ENCODE measurements at regions not wholly inside any gene's neighbourhood (a gene's known extent, or its start where the extent isn't known, plus 50 kb on each side); places are given as distances from the start of the nearest gene placed in this dataset.

- no peak overlapping the region for H4K8ac ChIP-seq (ENCODE audit: low read length)
- H2BK5ac ChIP-seq (ENCODE audit: low read depth, low read length, poor library complexity, severe bottlenecking), result no peak overlapping the region
- no peak overlapping the region for H3K23ac ChIP-seq (ENCODE audit: low read length in 2 of 2)
- H3K18ac ChIP-seq (ENCODE audit: low read depth in 1 of 2, low read length in 2 of 2), result no peak overlapping the region
- no peak overlapping the region for H2BK120ac ChIP-seq (ENCODE audit: low read depth, low read length)
- H3K4ac ChIP-seq (ENCODE audit: low read depth in 1 of 2, low read length in 2 of 2), result no peak overlapping the region
- no peak overlapping the region for H3K4me3 ChIP-seq (ENCODE audit: insufficient read depth in 1 of 2, low read depth in 1 of 2, low read length in 2 of 2)
- no peaks in the 10 kb centered on the region for H3K4me1 ChIP-seq (ENCODE audit: control insufficient read depth, insufficient read depth, low read depth, low read length)
- no peak overlapping the region for H2BK15ac ChIP-seq (ENCODE audit: low read depth, poor library complexity, severe bottlenecking)
- peaks cover 4 to 83% of the 10 kb centered on the region in 2 experiments for H3K27me3 ChIP-seq (ENCODE audit: control insufficient read depth in 1 of 2, insufficient read depth in 1 of 2, low read length in 2 of 2)
- H2AK5ac ChIP-seq (ENCODE audit: low read length, severe bottlenecking), result no peak overlapping the region
- H3K79me1 ChIP-seq (replicated peaks; ENCODE audit: low read length, poor library complexity, severe bottlenecking), result no peaks in the 10 kb centered on the region
- H3K36me3 ChIP-seq (ENCODE audit: control insufficient read depth in 1 of 2, insufficient read depth in 2 of 2, low read depth in 1 of 2, low read length in 2 of 2), result no peaks in the 10 kb centered on the region
- WGBS, result 82% methylated on average over 6 of the region's 6 CpGs
- no peak overlapping the region for H2AFZ ChIP-seq (ENCODE audit: low read depth, low read length)
- H4K91ac ChIP-seq (ENCODE audit: low read length), result no peak overlapping the region
- H3K14ac ChIP-seq (ENCODE audit: low read length in 2 of 2), result no peak overlapping the region
- H3K9ac ChIP-seq (ENCODE audit: low read length), result no peak overlapping the region
- DNase-seq, result no peak
- H3K27ac ChIP-seq (ENCODE audit: low read length, poor library complexity, severe bottlenecking), result no peak overlapping the region
- no peak overlapping the region for H2BK12ac ChIP-seq (ENCODE audit: low read length in 2 of 2)
- no peak overlapping the region for H3K4me2 ChIP-seq (ENCODE audit: low read length, poor library complexity, severe bottlenecking)
- H3K9me3 ChIP-seq (ENCODE audit: control insufficient read depth, low read length), result no peaks in the 10 kb centered on the region
These were observed 151.3 kb upstream of the SULF2 start for GRCh38 chr20:47936612-47937011.

DNA sequence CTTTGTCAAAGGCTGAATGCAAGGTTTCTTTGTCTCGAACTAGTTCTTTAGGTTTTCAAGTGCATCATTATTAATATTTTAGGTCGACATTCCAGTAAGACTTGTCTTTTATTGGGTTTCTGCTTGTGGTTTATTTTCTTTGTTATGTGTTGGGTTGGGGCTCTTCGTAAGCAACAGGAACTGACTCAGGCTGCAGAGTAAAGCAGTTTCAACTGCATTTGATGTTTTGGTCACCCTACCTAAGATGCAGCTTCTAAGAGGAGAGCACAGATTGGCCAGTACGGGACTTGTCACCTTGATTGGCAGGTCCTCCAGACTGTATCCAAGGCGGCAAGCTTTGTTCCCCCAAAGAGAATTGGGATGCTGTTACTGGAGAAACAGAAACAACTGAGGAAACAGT, 149.5 kb upstream of the SULF2 start:
- H4K8ac ChIP-seq (ENCODE audit: low read length), result no peak overlapping the region
- H3K18ac ChIP-seq (ENCODE audit: low read depth in 1 of 2, low read length in 2 of 2), result no peak overlapping the region
- no peak overlapping the region for H2AK5ac ChIP-seq (ENCODE audit: low read length, severe bottlenecking)
- no peak for DNase-seq
- no peak overlapping the region for H3K4ac ChIP-seq (ENCODE audit: low read depth in 1 of 2, low read length in 2 of 2)
- H2BK5ac ChIP-seq (ENCODE audit: low read depth, low read length, poor library complexity, severe bottlenecking), result no peak overlapping the region
- no peaks in the 10 kb centered on the region for H3K9me3 ChIP-seq (ENCODE audit: control insufficient read depth, low read length)
- H3K79me1 ChIP-seq (replicated peaks; ENCODE audit: low read length, poor library complexity, severe bottlenecking), result no peaks in the 10 kb centered on the region
- H3K36me3 ChIP-seq (ENCODE audit: control insufficient read depth in 1 of 2, insufficient read depth in 2 of 2, low read depth in 1 of 2, low read length in 2 of 2), result no peaks in the 10 kb centered on the region
- no peak overlapping the region for H3K4me3 ChIP-seq (ENCODE audit: insufficient read depth in 1 of 2, low read depth in 1 of 2, low read length in 2 of 2)
- no peak overlapping the region for H3K9ac ChIP-seq (ENCODE audit: low read length)
- H3K27me3 ChIP-seq (ENCODE audit: control insufficient read depth in 1 of 2, insufficient read depth in 1 of 2, low read length in 2 of 2), result peaks cover 4 to 73% of the 10 kb centered on the region in 2 experiments
- no peak overlapping the region for H4K91ac ChIP-seq (ENCODE audit: low read length)
- H3K23ac ChIP-seq (ENCODE audit: low read length in 2 of 2), result no peak overlapping the region
- H3K27ac ChIP-seq (ENCODE audit: low read length, poor library complexity, severe bottlenecking), result no peak overlapping the region
- H3K4me2 ChIP-seq (ENCODE audit: low read length, poor library complexity, severe bottlenecking), result no peak overlapping the region
- peaks cover 2% of the 10 kb centered on the region for H3K4me1 ChIP-seq (ENCODE audit: control insufficient read depth, insufficient read depth, low read depth, low read length)
- no peak overlapping the region for H2BK12ac ChIP-seq (ENCODE audit: low read length in 2 of 2)
- no peak overlapping the region for H2BK15ac ChIP-seq (ENCODE audit: low read depth, poor library complexity, severe bottlenecking)
- no peak overlapping the region for H2BK120ac ChIP-seq (ENCODE audit: low read depth, low read length)
- WGBS, result 76% methylated on average over 5 of the region's 5 CpGs
- no peak overlapping the region for H2AFZ ChIP-seq (ENCODE audit: low read depth, low read length)
- no peak overlapping the region for H3K14ac ChIP-seq (ENCODE audit: low read length in 2 of 2)

GRCh38 chr20:47931443-47931842, 146.2 kb upstream of the SULF2 start:
- Histone ChIP-seq H4K8ac (ENCODE audit: low read length) (no peak overlapping the region), H3K4ac (ENCODE audit: low read depth in 1 of 2, low read length in 2 of 2) (no peak overlapping the region), H4K91ac (ENCODE audit: low read length) (no peak overlapping the region), H3K18ac (ENCODE audit: low read depth in 1 of 2, low read length in 2 of 2) (no peak overlapping the region), H2BK120ac (ENCODE audit: low read depth, low read length) (no peak overlapping the region), H3K4me1 (ENCODE audit: control insufficient read depth, insufficient read depth, low read depth, low read length) (peaks cover 5% of the 10 kb centered on the region), H3K27me3 (ENCODE audit: control insufficient read depth in 1 of 2, insufficient read depth in 1 of 2, low read length in 2 of 2) (peaks cover 0 to 43% of the 10 kb centered on the region in 2 experiments), H3K4me3 (ENCODE audit: insufficient read depth in 1 of 2, low read depth in 1 of 2, low read length in 2 of 2) (no peak overlapping the region), H2BK15ac (ENCODE audit: low read depth, poor library complexity, severe bottlenecking) (no peak overlapping the region), H3K27ac (ENCODE audit: low read length, poor library complexity, severe bottlenecking) (no peak overlapping the region), H3K79me1 (replicated peaks; ENCODE audit: low read length, poor library complexity, severe bottlenecking) (no peaks in the 10 kb centered on the region), H2AFZ (ENCODE audit: low read depth, low read length) (no peak overlapping the region), H3K23ac (ENCODE audit: low read length in 2 of 2) (no peak overlapping the region), H3K4me2 (ENCODE audit: low read length, poor library complexity, severe bottlenecking) (no peak overlapping the region), H3K36me3 (ENCODE audit: control insufficient read depth in 1 of 2, insufficient read depth in 2 of 2, low read depth in 1 of 2, low read length in 2 of 2) (no peaks in the 10 kb centered on the region), H2BK5ac (ENCODE audit: low read depth, low read length, poor library complexity, severe bottlenecking) (no peak overlapping the region), H3K14ac (ENCODE audit: low read length in 2 of 2) (no peak overlapping the region), H2AK5ac (ENCODE audit: low read length, severe bottlenecking) (no peak overlapping the region), H3K9me3 (ENCODE audit: control insufficient read depth, low read length) (no peaks in the 10 kb centered on the region), H3K9ac (ENCODE audit: low read length) (no peak overlapping the region), H2BK12ac (ENCODE audit: low read length in 2 of 2) (no peak overlapping the region)
- DNase-seq, result no peak
- WGBS, result 97% methylated on average over 7 of the region's 7 CpGs

DNA sequence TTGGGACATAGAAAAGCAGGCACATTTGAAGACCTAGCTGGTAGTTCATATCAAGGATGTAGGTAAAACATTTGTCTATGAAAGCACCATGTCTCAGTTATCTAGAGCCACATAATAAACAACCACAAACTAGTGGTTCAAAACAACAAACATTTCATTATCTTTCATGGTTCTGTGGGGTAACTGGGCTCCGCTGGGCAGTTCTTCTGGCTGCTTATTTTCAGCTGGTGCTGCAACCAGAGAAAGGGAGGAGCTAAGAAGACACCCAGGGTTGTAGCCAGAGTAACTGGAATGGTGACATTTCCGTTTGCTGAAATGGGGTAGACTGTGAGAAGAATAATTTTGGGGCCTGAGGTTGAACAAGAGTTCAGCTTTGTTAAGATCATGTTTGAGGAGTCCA, 145.7 kb upstream of the SULF2 start:
- H3K4me1 ChIP-seq (ENCODE audit: control insufficient read depth, insufficient read depth, low read depth, low read length), result peaks cover 5% of the 10 kb centered on the region
- H2BK12ac ChIP-seq (ENCODE audit: low read length in 2 of 2), result no peak overlapping the region
- H3K4me3 ChIP-seq (ENCODE audit: insufficient read depth in 1 of 2, low read depth in 1 of 2, low read length in 2 of 2), result no peak overlapping the region
- no peak overlapping the region for H4K91ac ChIP-seq (ENCODE audit: low read length)
- WGBS, result 94% methylated on average over 2 of the region's 2 CpGs
- peaks cover 0 to 39% of the 10 kb centered on the region in 2 experiments for H3K27me3 ChIP-seq (ENCODE audit: control insufficient read depth in 1 of 2, insufficient read depth in 1 of 2, low read length in 2 of 2)
- no peak overlapping the region for H2AK5ac ChIP-seq (ENCODE audit: low read length, severe bottlenecking)
- DNase-seq, result no peak
- no peak overlapping the region for H4K8ac ChIP-seq (ENCODE audit: low read length)
- H2AFZ ChIP-seq (ENCODE audit: low read depth, low read length), result no peak overlapping the region
- H3K36me3 ChIP-seq (ENCODE audit: control insufficient read depth in 1 of 2, insufficient read depth in 2 of 2, low read depth in 1 of 2, low read length in 2 of 2), result no peaks in the 10 kb centered on the region
- no peak overlapping the region for H2BK120ac ChIP-seq (ENCODE audit: low read depth, low read length)
- no peak overlapping the region for H2BK15ac ChIP-seq (ENCODE audit: low read depth, poor library complexity, severe bottlenecking)
- H2BK5ac ChIP-seq (ENCODE audit: low read depth, low read length, poor library complexity, severe bottlenecking), result no peak overlapping the region
- no peak overlapping the region for H3K4ac ChIP-seq (ENCODE audit: low read depth in 1 of 2, low read length in 2 of 2)
- H3K4me2 ChIP-seq (ENCODE audit: low read length, poor library complexity, severe bottlenecking), result no peak overlapping the region
- H3K79me1 ChIP-seq (replicated peaks; ENCODE audit: low read length, poor library complexity, severe bottlenecking), result no peaks in the 10 kb centered on the region
- H3K18ac ChIP-seq (ENCODE audit: low read depth in 1 of 2, low read length in 2 of 2), result no peak overlapping the region
- no peak overlapping the region for H3K27ac ChIP-seq (ENCODE audit: low read length, poor library complexity, severe bottlenecking)
- H3K14ac ChIP-seq (ENCODE audit: low read length in 2 of 2), result no peak overlapping the region
- no peak overlapping the region for H3K9ac ChIP-seq (ENCODE audit: low read length)
- H3K9me3 ChIP-seq (ENCODE audit: control insufficient read depth, low read length), result no peaks in the 10 kb centered on the region
- no peak overlapping the region for H3K23ac ChIP-seq (ENCODE audit: low read length in 2 of 2)
